ENCODE measurements at regions not wholly inside any gene's neighbourhood (a gene's known extent, or its start where the extent isn't known, plus 50 kb on each side); places are given as distances from the start of the nearest gene placed in this dataset.
A peak's percentile ranks its signal among the peaks of the same experiment; 100 is the strongest.

GRCh38 chr7:131753620-131754222 is 197.3 kb upstream of the PODXL start:
- peak; percentile 50 for DNase-seq (ENCODE audit: low spot score)

GRCh38 chr7:131747658-131748232 is 191.3 kb upstream of the PODXL start:
- Histone ChIP-seq H3K27ac (no peak overlapping the region), H3K4me3 (no peak overlapping the region)
- DNase-seq (ENCODE audit: low spot score): peak; percentile 9
- TF ChIP-seq, protein P1, sequence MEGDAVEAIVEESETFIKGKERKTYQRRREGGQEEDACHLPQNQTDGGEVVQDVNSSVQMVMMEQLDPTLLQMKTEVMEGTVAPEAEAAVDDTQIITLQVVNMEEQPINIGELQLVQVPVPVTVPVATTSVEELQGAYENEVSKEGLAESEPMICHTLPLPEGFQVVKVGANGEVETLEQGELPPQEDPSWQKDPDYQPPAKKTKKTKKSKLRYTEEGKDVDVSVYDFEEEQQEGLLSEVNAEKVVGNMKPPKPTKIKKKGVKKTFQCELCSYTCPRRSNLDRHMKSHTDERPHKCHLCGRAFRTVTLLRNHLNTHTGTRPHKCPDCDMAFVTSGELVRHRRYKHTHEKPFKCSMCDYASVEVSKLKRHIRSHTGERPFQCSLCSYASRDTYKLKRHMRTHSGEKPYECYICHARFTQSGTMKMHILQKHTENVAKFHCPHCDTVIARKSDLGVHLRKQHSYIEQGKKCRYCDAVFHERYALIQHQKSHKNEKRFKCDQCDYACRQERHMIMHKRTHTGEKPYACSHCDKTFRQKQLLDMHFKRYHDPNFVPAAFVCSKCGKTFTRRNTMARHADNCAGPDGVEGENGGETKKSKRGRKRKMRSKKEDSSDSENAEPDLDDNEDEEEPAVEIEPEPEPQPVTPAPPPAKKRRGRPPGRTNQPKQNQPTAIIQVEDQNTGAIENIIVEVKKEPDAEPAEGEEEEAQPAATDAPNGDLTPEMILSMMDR (IDR thresholded peaks at IDR 0.05): no peak

More at GRCh38 chr7:131753620-131754222, 197.3 kb upstream of the PODXL start:
- TF ChIP-seq, protein P1 (IDR thresholded peaks at IDR 0.05): no peak
- H3K4me3 ChIP-seq: no peak overlapping the region
- H3K27ac ChIP-seq: no peak overlapping the region

DNA sequence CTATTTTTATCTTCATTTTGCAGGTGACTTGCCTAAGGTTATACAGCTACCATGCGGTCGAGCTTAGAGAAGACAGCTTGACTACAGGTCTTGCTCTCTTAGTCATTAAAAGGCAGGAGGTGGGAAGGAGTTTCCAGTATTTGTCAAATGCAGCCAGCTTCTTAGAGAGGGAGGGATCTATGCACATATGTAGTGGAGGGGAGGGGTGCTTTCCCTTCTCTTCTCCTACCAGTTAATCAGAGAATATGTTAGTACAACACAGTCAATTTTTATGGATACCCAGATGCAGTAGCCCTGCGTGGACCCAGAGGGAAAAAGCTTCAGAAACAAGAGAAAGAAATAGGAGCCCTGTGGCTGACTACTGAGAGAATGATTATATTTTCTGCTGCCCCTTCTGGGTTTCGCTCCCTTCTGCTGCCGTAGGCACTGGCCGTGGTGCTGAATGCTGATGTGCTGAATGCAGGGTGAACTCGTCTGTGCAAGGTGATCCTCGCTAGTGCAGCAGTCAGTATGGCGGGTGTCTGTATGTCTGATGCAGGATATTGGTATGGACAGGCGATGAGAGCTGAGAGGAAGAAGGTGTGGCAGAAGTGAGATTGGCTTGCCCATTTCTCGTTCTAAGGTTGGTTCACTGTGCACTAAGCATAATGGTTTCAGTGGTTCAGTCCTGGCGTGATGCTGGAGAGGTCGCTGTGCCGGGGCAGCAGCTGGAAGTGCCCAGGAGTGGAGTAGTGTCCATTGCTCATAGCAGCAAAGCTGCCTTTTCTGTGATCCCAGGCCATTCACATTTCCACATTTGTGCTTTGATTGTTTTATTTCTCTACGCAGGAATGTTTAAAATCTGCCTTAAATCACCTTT is 189.2 kb upstream of the PODXL start:
- H3K27ac ChIP-seq: no peak overlapping the region
- DNase-seq (ENCODE audit: low spot score): peak; percentile 45
- TF ChIP-seq, protein P1 (IDR thresholded peaks at IDR 0.05): no peak

DNA sequence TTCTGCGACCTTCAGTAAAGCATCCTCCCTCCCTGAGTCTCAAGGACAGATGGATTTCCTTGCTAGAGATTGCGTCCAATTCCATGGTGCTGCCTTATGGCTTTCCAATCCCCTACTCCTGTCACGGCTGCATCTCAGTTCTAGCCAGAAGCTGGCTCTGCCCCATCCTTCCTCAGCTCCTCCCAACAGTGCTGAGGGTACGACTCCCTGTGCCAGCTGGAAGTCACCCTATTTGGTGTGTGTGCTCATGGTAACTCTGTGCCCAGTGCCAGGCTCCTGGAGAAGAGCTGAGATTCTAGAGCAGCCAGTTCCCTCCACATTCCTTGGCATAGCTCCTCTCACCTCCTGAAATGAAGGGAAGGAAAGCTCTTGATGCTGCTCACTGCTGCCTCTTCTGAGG is 185.0 kb upstream of the PODXL start:
- TF ChIP-seq, protein P1 (IDR thresholded peaks at IDR 0.05): no peak
- Histone ChIP-seq H3K4me3 (no peak overlapping the region), H3K27ac (no peak overlapping the region)
- DNase-seq (ENCODE audit: low spot score): peak; percentile 62

More for the DNA sequence above, 189.2 kb upstream of the PODXL start:
- no peak overlapping the region for H3K4me3 ChIP-seq

- DNase-seq (ENCODE audit: low spot score): peak; percentile 53
- H3K4me3 ChIP-seq: no peak overlapping the region
- no peak overlapping the region for H3K27ac ChIP-seq
- TF ChIP-seq, protein P1 (IDR thresholded peaks at IDR 0.05): no peak
Observed at GRCh38 chr7:131737746-131738465, 181.5 kb upstream of the PODXL start.

GRCh38 chr7:131735101-131735500 is 178.7 kb upstream of the PODXL start:
- no peak overlapping the region for H3K4me3 ChIP-seq
- TF ChIP-seq, protein P1 (IDR thresholded peaks at IDR 0.05): no peak
- H3K27ac ChIP-seq: no peak overlapping the region
- DNase-seq (ENCODE audit: low spot score): no peak

Data from coronary artery (tissue), 2 donors.